Aorta (tissue), 5 donors: ENCODE measurements at regions not wholly inside any gene's neighbourhood (a gene's known extent, or its start where the extent isn't known, plus 50 kb on each side); places are given as distances from the start of the nearest gene placed in this dataset.

Source experiments
- ATAC-seq: fragments of 200-7000 bp; cut with Tn5 transposase; one replicate; pipeline ENCODE4 v1.9.1; 2022; ENCODE audit warnings: moderate library complexity; ENCODE audit not compliant: low FRiP score
- DNase-seq, 2 donors: peaks; one replicate each; pipeline ENCODE4 v3.0.0-alpha.2; 2020
- H3K27ac ChIP-seq, 2 donors: one replicate each; pipeline ENCODE4 v1.5.1; 2013; ENCODE audit warnings: low read length in 2 of 2, mild to moderate bottlenecking in 2 of 2, moderate library complexity in 2 of 2, control low read depth in 1 of 2, inconsistent platforms in 1 of 2, low read depth in 1 of 2
- H3K27me3 ChIP-seq, 2 donors: one replicate each; pipeline ENCODE4 v1.6.1; 2013; ENCODE audit warnings: control low read depth in 1 of 2, low read length in 1 of 2, mild to moderate bottlenecking in 1 of 2, moderate library complexity in 1 of 2; ENCODE audit not compliant: insufficient read depth in 2 of 2, control insufficient read depth in 1 of 2
- H3K36me3 ChIP-seq, 2 donors: one replicate each; pipeline ENCODE4 v1.6.1; 2013; ENCODE audit warnings: control low read depth in 1 of 2, low read length in 1 of 2, mild to moderate bottlenecking in 1 of 2; ENCODE audit not compliant: insufficient read depth in 2 of 2, control insufficient read depth in 1 of 2
- H3K4me1 ChIP-seq, 2 donors: one replicate each; pipeline ENCODE4 v1.6.1; 2013; ENCODE audit warnings: low read length in 2 of 2, control low read depth in 1 of 2, mild to moderate bottlenecking in 1 of 2, moderate library complexity in 1 of 2; ENCODE audit not compliant: insufficient read depth in 2 of 2, control insufficient read depth in 1 of 2
- H3K4me3 ChIP-seq, 2 donors: one replicate each; pipeline ENCODE4 v1.5.1; 2013; ENCODE audit warnings: low read length in 2 of 2, control low read depth in 1 of 2, mild to moderate bottlenecking in 1 of 2
- H3K9me3 ChIP-seq: one replicate; pipeline ENCODE4 v1.6.1; 2013; ENCODE audit warnings: mild to moderate bottlenecking, low read length; ENCODE audit not compliant: control insufficient read depth
- WGBS, 2 donors: extraction: QIAGEN DNeasy Blood & Tissue Kit; methylation state at CpG; one replicate each; pipeline ENCODE4 v1.1.7; 2013; 5-methylcytosine and 5-hydroxymethylcytosine counted together
- intact Hi-C, 2 donors: fragments of 100-400 bp; cut with DNase I; formaldehyde crosslinking; loops; one replicate each; pipeline versions ENCODE4 v1.14.2 to v1.15.0; 2022
- donor health status: healthy with polysubstance abuse.
- donor health status: Bipolar disorder and iron deficiency.
- donor health status: DM: no; HTN: no; CAD: no.
- donor health status: DM: no; HTN: no; CAD: no.
- donor health status: DM: yes; HTN: yes; CAD: no.

DNA sequence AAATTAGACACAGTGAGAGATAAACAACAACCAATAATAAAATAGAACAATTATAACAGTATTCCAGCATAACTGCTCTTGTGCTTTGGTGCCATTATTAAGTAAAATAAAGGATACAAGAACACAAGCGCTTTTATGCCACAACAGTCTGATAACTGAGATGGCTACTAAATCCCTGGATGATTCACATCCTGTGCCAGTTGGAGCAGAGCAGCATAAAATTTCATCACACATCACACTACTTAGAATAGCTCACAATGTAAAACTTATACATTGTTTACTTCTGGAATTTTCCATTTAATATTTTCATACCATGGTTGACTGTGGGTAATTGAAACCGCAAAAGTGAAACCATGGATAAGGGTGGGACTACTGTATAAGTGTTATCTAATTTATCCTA, 399.9 kb upstream of the CNKSR2 start:
- WGBS, 2 donors: 86 to 90% methylated on average over 2 of the region's 2 CpGs
- intact Hi-C loops: no loop called here
- no peaks in the 10 kb centered on the region for H3K36me3 ChIP-seq

DNA sequence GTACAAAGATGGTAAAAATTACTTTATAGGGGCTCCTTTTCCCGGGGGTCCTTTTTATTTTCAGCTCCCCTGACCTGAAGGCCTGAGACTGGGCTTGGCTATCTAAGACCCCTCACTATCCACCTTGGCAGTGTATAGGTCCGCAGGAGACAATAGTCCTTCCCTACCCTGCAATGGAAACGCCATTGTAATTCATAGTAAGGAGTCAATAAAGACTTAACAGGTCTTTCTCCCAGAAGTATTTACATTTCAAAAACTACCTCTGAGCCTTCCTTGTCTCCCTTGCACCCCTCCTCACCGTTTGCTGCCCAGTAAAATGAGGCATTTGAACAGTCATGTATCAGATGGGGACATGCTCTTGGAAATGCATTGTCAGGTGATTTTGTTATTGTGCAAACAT, 401.2 kb upstream of the CNKSR2 start:
- WGBS, 2 donors: 31 to 36% methylated on average over 4 of the region's 4 CpGs
- H3K27me3 ChIP-seq: no peaks in the 10 kb centered on the region
- ATAC-seq (no peak), DNase-seq (no peak)
- intact Hi-C loops: no loop called here
- H3K4me1 ChIP-seq: no peaks in the 10 kb centered on the region
- H3K4me3 ChIP-seq: no peak overlapping the region
- H3K9me3 ChIP-seq: peaks cover 1% of the 10 kb centered on the region
- no peak overlapping the region for H3K27ac ChIP-seq
- H3K36me3 ChIP-seq: no peaks in the 10 kb centered on the region

More for the DNA sequence above, 399.9 kb upstream of the CNKSR2 start:
- Histone ChIP-seq H3K27ac (no peak overlapping the region), H3K4me3 (no peak overlapping the region), H3K9me3 (no peaks in the 10 kb centered on the region), H3K4me1 (no peaks in the 10 kb centered on the region), H3K27me3 (no peaks in the 10 kb centered on the region)
- ATAC-seq (no peak), DNase-seq (no peak)

DNA sequence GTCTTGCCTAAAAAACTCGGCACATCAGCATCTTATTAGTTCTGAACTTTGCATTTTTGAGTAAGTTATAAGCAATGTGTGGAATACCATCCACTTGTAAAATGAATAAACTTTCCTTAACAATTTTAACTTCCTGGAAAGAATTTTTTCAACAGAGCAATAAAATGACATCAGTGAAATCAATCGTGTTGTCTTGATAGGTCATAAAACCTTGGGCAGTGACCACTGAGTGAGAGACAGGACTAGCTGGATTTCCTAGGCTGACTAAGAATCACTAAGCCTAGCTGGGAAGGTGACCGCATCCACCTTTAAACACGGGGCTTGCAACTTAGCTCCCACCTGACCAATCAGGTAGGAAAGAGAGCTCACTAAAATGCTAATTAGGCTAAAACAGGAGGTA, 403.0 kb upstream of the CNKSR2 start:
- no peak overlapping the region for H3K27ac ChIP-seq
- H3K9me3 ChIP-seq: peaks cover 1% of the 10 kb centered on the region
- intact Hi-C loops: no loop called here
- H3K4me3 ChIP-seq: no peak overlapping the region
- no peaks in the 10 kb centered on the region for H3K27me3 ChIP-seq
- no peaks in the 10 kb centered on the region for H3K4me1 ChIP-seq
- ATAC-seq (no peak), DNase-seq (no peak)
- 62% methylated on average over 4 of the region's 4 CpGs for WGBS, 2 donors
- no peaks in the 10 kb centered on the region for H3K36me3 ChIP-seq

DNA sequence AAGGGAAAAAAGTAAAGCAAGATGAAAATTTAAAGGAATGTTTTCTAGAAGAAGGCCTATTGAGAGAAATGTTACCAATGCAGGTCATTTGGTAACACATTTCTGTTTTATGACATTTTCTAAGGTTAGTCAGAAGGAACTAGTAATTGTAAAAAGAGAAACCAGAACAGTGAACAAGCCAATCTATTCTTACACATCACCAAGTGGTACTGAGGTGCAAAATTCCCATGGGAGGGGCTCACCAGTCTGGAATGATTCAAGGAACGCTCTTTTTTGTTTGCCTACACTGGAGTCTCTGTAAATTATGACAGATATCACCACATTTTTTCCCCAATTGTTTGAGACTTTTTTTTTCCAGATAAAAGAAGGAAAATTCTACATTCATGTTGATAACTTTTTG, 404.7 kb upstream of the CNKSR2 start:
- WGBS, 2 donors: 26 to 28% methylated on average over 1 of the region's 1 CpG
- ATAC-seq: no peak

DNA sequence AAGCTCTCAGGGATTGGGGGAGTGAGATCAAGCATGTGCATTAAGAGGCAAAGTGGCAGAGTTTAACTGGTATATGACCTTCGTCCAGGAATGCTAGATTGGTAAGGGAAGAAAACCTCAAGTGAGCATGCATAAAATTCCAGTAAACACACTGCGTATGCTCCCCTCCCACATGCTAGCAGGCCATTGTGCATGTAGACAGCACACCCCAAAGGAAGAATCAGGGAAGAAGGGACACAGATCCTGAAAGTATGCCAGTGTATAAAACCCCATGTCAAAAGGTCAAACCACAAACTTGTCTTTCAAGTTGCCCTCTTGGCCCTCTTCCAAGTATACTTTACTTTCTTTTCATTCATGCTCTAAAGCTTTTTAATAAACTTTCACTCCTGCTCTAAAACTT, 405.2 kb upstream of the CNKSR2 start:
- 53% methylated on average over 2 of the region's 2 CpGs for WGBS, 2 donors
- no peak overlapping the region for H3K27ac ChIP-seq
- peaks cover 1% of the 10 kb centered on the region for H3K9me3 ChIP-seq
- intact Hi-C loops: no loop called here
- H3K27me3 ChIP-seq: no peaks in the 10 kb centered on the region
- H3K36me3 ChIP-seq: no peaks in the 10 kb centered on the region
- DNase-seq (no peak), ATAC-seq (no peak)
- H3K4me1 ChIP-seq: no peaks in the 10 kb centered on the region
- no peak overlapping the region for H3K4me3 ChIP-seq

More for the DNA sequence above, 404.7 kb upstream of the CNKSR2 start:
- Histone ChIP-seq H3K9me3 (peaks cover 1% of the 10 kb centered on the region), H3K27me3 (no peaks in the 10 kb centered on the region), H3K36me3 (no peaks in the 10 kb centered on the region), H3K4me1 (no peaks in the 10 kb centered on the region), H3K27ac (no peak overlapping the region), H3K4me3 (no peak overlapping the region)
- no peak for DNase-seq
- intact Hi-C loops: no loop called here

DNA sequence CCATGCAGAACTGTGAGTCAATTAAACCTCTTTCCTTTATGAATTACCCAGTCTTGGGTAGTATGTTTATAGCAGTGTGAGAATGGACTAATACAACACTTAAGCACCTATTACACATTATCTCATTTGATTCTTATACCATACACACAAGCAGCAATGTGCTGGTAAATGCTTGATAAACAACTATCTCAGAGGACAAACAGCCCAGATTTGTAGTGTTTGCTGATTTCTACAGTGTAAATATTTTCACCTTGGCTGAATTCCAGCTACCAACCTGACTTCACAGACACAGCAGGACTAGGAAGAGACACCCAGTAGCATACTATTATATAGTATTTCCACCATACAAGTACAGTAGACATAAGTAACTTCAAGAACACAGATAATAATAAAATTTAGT, 406.5 kb upstream of the CNKSR2 start:
- DNase-seq (no peak), ATAC-seq (no peak)
- intact Hi-C loops: no loop called here
- Histone ChIP-seq H3K27ac (no peak overlapping the region), H3K4me1 (no peaks in the 10 kb centered on the region), H3K36me3 (no peaks in the 10 kb centered on the region), H3K4me3 (no peak overlapping the region), H3K9me3 (peaks cover 1% of the 10 kb centered on the region), H3K27me3 (no peaks in the 10 kb centered on the region)

DNA sequence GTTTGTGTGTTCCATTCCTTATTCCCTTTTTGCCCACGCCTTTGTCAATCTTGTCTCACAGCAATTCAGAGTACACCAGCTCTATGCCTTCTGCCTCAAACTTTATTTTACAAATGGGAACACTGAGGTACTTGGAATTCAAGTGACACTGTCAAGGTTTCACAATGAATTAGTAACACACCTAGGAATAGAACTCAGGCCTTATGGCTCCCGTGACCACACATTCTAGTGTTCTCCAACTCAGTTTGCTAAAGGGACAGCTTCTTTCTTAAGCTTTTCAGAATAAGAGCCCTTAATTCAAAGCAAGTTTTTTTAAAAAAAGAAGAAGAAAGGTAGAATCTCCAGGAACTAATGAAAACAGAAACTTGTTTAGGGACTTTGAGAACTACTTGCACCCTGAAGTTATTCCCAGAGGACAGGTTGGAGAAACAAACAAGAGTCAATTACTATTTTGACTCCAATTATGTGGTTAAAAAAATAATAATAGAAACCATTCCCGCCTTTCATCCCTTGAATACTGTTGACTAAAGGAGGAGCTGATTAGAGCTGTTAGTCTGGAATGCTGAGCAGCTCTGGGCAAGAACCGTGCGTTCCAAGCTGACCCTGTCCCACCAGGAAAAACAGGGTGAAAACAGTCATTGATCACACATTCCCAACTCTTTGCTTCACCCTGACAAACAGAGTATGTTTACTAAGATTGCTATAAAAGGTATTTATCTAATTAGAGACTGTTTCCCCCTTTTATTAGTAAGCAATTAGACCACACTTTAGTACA, 408.8 kb upstream of the CNKSR2 start:
- H3K4me1 ChIP-seq: no peaks in the 10 kb centered on the region
- H3K4me3 ChIP-seq: no peak overlapping the region
- WGBS, 2 donors: 26 to 32% methylated on average over 5 of the region's 5 CpGs
- DNase-seq: no peak
- H3K27me3 ChIP-seq: no peaks in the 10 kb centered on the region
- ATAC-seq: no peak
- intact Hi-C loops: no loop called here
- peaks cover 1% of the 10 kb centered on the region for H3K9me3 ChIP-seq
- H3K36me3 ChIP-seq: no peaks in the 10 kb centered on the region
- no peak overlapping the region for H3K27ac ChIP-seq

DNA sequence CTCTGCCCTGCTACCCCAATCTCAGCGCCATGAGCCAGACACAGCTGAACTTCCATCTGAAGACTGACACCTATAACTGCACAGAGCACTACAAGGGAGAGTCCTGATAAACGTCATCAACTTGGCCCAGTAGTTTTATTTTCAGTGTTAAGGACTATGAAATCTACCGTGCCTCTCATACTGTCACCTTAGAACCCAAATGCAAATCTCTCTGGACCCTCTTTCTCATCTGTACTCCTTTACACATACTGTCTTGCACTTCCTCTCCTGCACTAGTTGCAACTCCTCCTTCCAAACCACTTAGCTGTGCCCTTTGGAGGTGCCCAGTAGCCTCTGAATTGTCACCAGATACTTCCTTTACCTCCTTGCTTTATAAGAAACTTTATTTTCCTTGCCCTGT, 420.2 kb upstream of the CNKSR2 start:
- DNase-seq (no peak), ATAC-seq (no peak)
- H3K27ac ChIP-seq: no peak overlapping the region
- WGBS, 2 donors: 67 to 88% methylated on average over 3 of the region's 3 CpGs
- H3K4me3 ChIP-seq: no peak overlapping the region
- H3K27me3 ChIP-seq: no peaks in the 10 kb centered on the region
- no peaks in the 10 kb centered on the region for H3K4me1 ChIP-seq
- H3K36me3 ChIP-seq: no peaks in the 10 kb centered on the region
- intact Hi-C loops: no loop called here
- no peaks in the 10 kb centered on the region for H3K9me3 ChIP-seq

DNA sequence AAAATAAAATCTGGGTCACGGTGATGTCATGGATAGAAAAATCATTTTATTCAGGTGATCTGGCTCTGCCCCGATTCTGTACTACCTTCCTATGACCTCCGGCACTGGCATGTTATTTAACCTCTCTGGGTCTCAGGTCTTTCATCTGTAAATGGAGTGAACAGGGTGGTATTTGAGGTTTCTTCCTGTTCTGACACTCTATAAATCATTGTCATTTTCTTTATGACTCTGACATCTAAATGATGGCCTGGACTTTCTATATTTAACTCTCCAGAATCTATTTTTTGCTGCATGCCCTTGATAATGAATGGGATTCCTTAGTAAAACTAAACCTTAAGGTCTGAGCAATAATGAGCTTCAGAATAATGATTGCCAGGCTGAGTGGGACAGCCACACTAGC, 422.0 kb upstream of the CNKSR2 start:
- DNase-seq (no peak), ATAC-seq (no peak)
- WGBS, 2 donors: 39 to 50% methylated on average over 3 of the region's 3 CpGs
- no peaks in the 10 kb centered on the region for H3K27me3 ChIP-seq
- H3K4me3 ChIP-seq: no peak overlapping the region
- H3K27ac ChIP-seq: no peak overlapping the region
- intact Hi-C loops: no loop called here
- no peaks in the 10 kb centered on the region for H3K36me3 ChIP-seq
- H3K9me3 ChIP-seq: no peaks in the 10 kb centered on the region
- no peaks in the 10 kb centered on the region for H3K4me1 ChIP-seq
